Thoracic aorta (tissue), 2 donors: ENCODE measurements at regions not wholly inside any gene's neighbourhood (a gene's known extent, or its start where the extent isn't known, plus 50 kb on each side); places are given as distances from the start of the nearest gene placed in this dataset.

Experiments
- ATAC-seq: fragments of 150-250 bp; one replicate; pipeline ENCODE4 v1.8.0; 2017; ENCODE audit warnings: low read depth; ENCODE audit not compliant: insufficient number of reproducible peaks, low FRiP score
- DNase-seq: peaks from one replicate; pipeline ENCODE4 v3.0.0-alpha.2; 2020; ENCODE audit warnings: low spot score
- H3K27ac ChIP-seq, 2 donors: fragments of 200-600 bp; sonication (generic); 1 replicate in 1 of 2; 2 replicates in 1 of 2; pipeline ENCODE4 v1.5.1; 2016; ENCODE audit warnings: mild to moderate bottlenecking in 2 of 2, moderate library complexity in 2 of 2
- H3K27me3 ChIP-seq: fragments of 200-600 bp; sonication (generic); replicated peaks from 2 replicates; pipeline ENCODE4 v1.6.0; 2016; ENCODE audit warnings: mild to moderate bottlenecking; ENCODE audit not compliant: insufficient read depth
- H3K36me3 ChIP-seq: fragments of 200-600 bp; sonication (generic); one replicate; pipeline ENCODE4 v1.5.1; 2016
- H3K4me1 ChIP-seq, 2 donors: fragments of 200-600 bp; sonication (generic); 1 replicate in 1 of 2; 2 replicates in 1 of 2; pipeline versions ENCODE4 v1.5.1 to v1.6.0; 2016; ENCODE audit warnings: low read depth in 2 of 2, mild to moderate bottlenecking in 1 of 2; ENCODE audit not compliant: control insufficient read depth in 1 of 2
- H3K4me3 ChIP-seq: fragments of 200-600 bp; sonication (generic); 2 replicates; pipeline ENCODE4 v1.5.1; 2016; ENCODE audit warnings: mild to moderate bottlenecking
- H3K9me3 ChIP-seq: fragments of 200-600 bp; sonication (generic); 2 replicates; pipeline ENCODE4 v1.5.1; 2016
- TF ChIP-seq, protein P1 (sequence below): fragments of 200-600 bp; sonication (generic); IDR thresholded peaks from one replicate; pipeline ENCODE4 v1.5.1; 2019; ENCODE audit warnings: antibody characterized with exemption

GRCh38 chr2:40851661-40852060 is 399.8 kb upstream of the SLC8A1 start:
- ATAC-seq (no peak), DNase-seq (no peak)
- TF ChIP-seq, protein P1, sequence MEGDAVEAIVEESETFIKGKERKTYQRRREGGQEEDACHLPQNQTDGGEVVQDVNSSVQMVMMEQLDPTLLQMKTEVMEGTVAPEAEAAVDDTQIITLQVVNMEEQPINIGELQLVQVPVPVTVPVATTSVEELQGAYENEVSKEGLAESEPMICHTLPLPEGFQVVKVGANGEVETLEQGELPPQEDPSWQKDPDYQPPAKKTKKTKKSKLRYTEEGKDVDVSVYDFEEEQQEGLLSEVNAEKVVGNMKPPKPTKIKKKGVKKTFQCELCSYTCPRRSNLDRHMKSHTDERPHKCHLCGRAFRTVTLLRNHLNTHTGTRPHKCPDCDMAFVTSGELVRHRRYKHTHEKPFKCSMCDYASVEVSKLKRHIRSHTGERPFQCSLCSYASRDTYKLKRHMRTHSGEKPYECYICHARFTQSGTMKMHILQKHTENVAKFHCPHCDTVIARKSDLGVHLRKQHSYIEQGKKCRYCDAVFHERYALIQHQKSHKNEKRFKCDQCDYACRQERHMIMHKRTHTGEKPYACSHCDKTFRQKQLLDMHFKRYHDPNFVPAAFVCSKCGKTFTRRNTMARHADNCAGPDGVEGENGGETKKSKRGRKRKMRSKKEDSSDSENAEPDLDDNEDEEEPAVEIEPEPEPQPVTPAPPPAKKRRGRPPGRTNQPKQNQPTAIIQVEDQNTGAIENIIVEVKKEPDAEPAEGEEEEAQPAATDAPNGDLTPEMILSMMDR: no peak
- H3K4me1 ChIP-seq: no peaks in the 10 kb centered on the region
- no peak overlapping the region for H3K4me3 ChIP-seq
- H3K27me3 ChIP-seq: no peaks in the 10 kb centered on the region
- no peaks in the 10 kb centered on the region for H3K9me3 ChIP-seq
- H3K36me3 ChIP-seq: no peaks in the 10 kb centered on the region
- H3K27ac ChIP-seq: no peak overlapping the region

GRCh38 chr2:40859617-40860016 is 407.7 kb upstream of the SLC8A1 start:
- no peaks in the 10 kb centered on the region for H3K4me1 ChIP-seq
- no peaks in the 10 kb centered on the region for H3K9me3 ChIP-seq
- no peak overlapping the region for H3K4me3 ChIP-seq
- TF ChIP-seq, protein P1: no peak
- no peaks in the 10 kb centered on the region for H3K27me3 ChIP-seq
- no peak overlapping the region for H3K27ac ChIP-seq
- no peaks in the 10 kb centered on the region for H3K36me3 ChIP-seq
- no peak for DNase-seq
- no peak for ATAC-seq

GRCh38 chr2:40867829-40868228 is 415.9 kb upstream of the SLC8A1 start:
- Histone ChIP-seq H3K4me1 (no peaks in the 10 kb centered on the region), H3K36me3 (no peaks in the 10 kb centered on the region), H3K9me3 (no peaks in the 10 kb centered on the region), H3K27me3 (no peaks in the 10 kb centered on the region), H3K4me3 (no peak overlapping the region), H3K27ac (no peak overlapping the region)
- ATAC-seq: no peak
- DNase-seq: no peak
- TF ChIP-seq, protein P1: no peak

GRCh38 chr2:40872580-40872979 is 420.7 kb upstream of the SLC8A1 start:
- H3K27me3 ChIP-seq: no peaks in the 10 kb centered on the region
- H3K27ac ChIP-seq: no peak overlapping the region
- TF ChIP-seq, protein P1: no peak
- no peak overlapping the region for H3K4me3 ChIP-seq
- DNase-seq: no peak
- no peaks in the 10 kb centered on the region for H3K36me3 ChIP-seq
- no peak for ATAC-seq
- no peaks in the 10 kb centered on the region for H3K4me1 ChIP-seq
- H3K9me3 ChIP-seq: no peaks in the 10 kb centered on the region

DNA sequence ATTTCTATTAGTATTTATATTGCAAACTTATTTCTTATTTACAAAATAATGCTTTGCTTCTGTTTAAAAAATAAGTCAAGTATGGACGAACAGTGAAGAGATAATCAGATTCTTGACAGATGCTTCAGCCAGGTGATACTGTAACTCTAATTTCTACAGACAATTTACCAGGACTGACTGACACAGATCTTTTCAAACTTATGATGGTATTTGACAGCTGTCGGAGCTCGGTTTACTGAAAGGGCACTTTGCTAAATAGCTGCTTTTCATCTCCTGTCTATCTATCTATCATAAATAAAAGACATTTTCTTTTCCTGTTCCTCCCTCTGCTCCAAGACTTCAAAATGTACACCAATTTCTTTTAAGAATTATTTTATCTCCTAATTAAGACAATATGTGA is 422.5 kb upstream of the SLC8A1 start:
- Histone ChIP-seq H3K4me1 (no peaks in the 10 kb centered on the region), H3K27ac (no peak overlapping the region), H3K9me3 (no peaks in the 10 kb centered on the region), H3K36me3 (no peaks in the 10 kb centered on the region), H3K27me3 (no peaks in the 10 kb centered on the region), H3K4me3 (no peak overlapping the region)
- DNase-seq (no peak), ATAC-seq (no peak)
- TF ChIP-seq, protein P1: no peak
